SU-DHL-6 (cell line): ENCODE measurements at regions not wholly inside any gene's neighbourhood (a gene's known extent, or its start where the extent isn't known, plus 50 kb on each side); places are given as distances from the start of the nearest gene placed in this dataset.

Experiments used
- EZH2phosphoT487 ChIP-seq: fragments of 200-600 bp; sonication (generic), shearing (Covaris generic); conservative IDR thresholded peaks from 2 replicates; pipeline ENCODE4 v1.6.1; 2018; ENCODE audit warnings: mild to moderate bottlenecking, antibody characterized with exemption, low read length, moderate library complexity, mixed read lengths
- TF ChIP-seq, protein P1 (sequence below): fragments of 200-600 bp; sonication (generic); IDR thresholded peaks from one replicate; pipeline ENCODE4 v1.5.1; 2017; ENCODE audit warnings: antibody characterized with exemption, mild to moderate bottlenecking, low read length, moderate library complexity; ENCODE audit not compliant: insufficient read depth, poor library complexity, severe bottlenecking

DNA sequence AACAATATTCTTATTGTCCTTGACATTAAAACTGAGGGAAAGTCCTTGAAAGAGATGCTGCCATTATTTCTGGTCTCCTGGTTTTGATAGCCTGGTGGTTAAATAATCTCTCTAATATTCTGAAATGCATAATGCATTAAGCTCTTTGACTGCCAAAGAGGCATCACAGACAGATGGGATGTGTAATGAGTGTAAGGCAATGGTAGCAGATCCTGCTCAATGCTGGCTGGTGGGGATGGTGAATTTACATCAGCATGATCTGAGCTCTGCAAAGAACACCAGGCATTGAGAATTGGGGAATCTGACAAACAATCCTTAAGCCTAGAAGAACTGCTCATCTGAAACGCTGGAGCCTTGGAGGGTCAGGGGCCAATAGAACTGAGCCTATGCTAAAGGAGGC is 528.6 kb upstream of the LMCD1 start:
- TF ChIP-seq, protein P1, sequence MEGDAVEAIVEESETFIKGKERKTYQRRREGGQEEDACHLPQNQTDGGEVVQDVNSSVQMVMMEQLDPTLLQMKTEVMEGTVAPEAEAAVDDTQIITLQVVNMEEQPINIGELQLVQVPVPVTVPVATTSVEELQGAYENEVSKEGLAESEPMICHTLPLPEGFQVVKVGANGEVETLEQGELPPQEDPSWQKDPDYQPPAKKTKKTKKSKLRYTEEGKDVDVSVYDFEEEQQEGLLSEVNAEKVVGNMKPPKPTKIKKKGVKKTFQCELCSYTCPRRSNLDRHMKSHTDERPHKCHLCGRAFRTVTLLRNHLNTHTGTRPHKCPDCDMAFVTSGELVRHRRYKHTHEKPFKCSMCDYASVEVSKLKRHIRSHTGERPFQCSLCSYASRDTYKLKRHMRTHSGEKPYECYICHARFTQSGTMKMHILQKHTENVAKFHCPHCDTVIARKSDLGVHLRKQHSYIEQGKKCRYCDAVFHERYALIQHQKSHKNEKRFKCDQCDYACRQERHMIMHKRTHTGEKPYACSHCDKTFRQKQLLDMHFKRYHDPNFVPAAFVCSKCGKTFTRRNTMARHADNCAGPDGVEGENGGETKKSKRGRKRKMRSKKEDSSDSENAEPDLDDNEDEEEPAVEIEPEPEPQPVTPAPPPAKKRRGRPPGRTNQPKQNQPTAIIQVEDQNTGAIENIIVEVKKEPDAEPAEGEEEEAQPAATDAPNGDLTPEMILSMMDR, result no peak
- TF ChIP-seq EZH2phosphoT487, result no peak
